Fibroblast of peridontal ligament (primary cell): ENCODE measurements at regions not wholly inside any gene's neighbourhood (a gene's known extent, or its start where the extent isn't known, plus 50 kb on each side); places are given as distances from the start of the nearest gene placed in this dataset.
A peak's percentile ranks its signal among the peaks of the same experiment; 100 is the strongest.

ENCODE experiments used
- DNase-seq: peaks from one replicate; pipeline ENCODE4 v3.0.0-alpha.2; 2010; ENCODE audit errors: extremely low read depth

GRCh38 chr6:126904176-126904575 lies 214.3 kb upstream of the RSPO3 start:
- peak; percentile 8 for DNase-seq

GRCh38 chr6:126905917-126906316 lies 212.6 kb upstream of the RSPO3 start:
- no peak for DNase-seq

GRCh38 chr6:126907312-126907711 lies 211.2 kb upstream of the RSPO3 start:
- DNase-seq, result no peak

GRCh38 chr6:126907996-126908395 lies 210.5 kb upstream of the RSPO3 start:
- no peak for DNase-seq

- DNase-seq, result no peak
These were observed 209.0 kb upstream of the RSPO3 start for GRCh38 chr6:126909493-126909892.

GRCh38 chr6:126913651-126914050 lies 204.8 kb upstream of the RSPO3 start:
- DNase-seq, result no peak

- DNase-seq, result peak; percentile 9
These were observed 204.3 kb upstream of the RSPO3 start for GRCh38 chr6:126914172-126914571.

GRCh38 chr6:126914801-126915200 lies 203.7 kb upstream of the RSPO3 start:
- peak; percentile 48 for DNase-seq

- peak; percentile 98 for DNase-seq
These were observed 198.5 kb upstream of the RSPO3 start for GRCh38 chr6:126919947-126920346.

GRCh38 chr6:126923807-126924206 lies 194.7 kb upstream of the RSPO3 start:
- DNase-seq, result peak; percentile 11

- no peak for DNase-seq
These were observed 191.5 kb upstream of the RSPO3 start for GRCh38 chr6:126926926-126927325.

GRCh38 chr6:126927841-126928240 lies 190.6 kb upstream of the RSPO3 start:
- no peak for DNase-seq

- peak; percentile 53 for DNase-seq
These were observed 181.0 kb upstream of the RSPO3 start for GRCh38 chr6:126937426-126937825.

GRCh38 chr6:126939784-126940183 lies 178.7 kb upstream of the RSPO3 start:
- no peak for DNase-seq

GRCh38 chr6:126941751-126942150 lies 176.7 kb upstream of the RSPO3 start:
- DNase-seq, result no peak

GRCh38 chr6:126944512-126944911 lies 174.0 kb upstream of the RSPO3 start:
- no peak for DNase-seq

GRCh38 chr6:126945150-126945685 lies 173.3 kb upstream of the RSPO3 start:
- DNase-seq, result no peak

- no peak for DNase-seq
These were observed 172.6 kb upstream of the RSPO3 start for GRCh38 chr6:126945812-126946360.

- DNase-seq, result peak; percentile 29
These were observed 171.4 kb upstream of the RSPO3 start for GRCh38 chr6:126947070-126947469.

GRCh38 chr6:126949786-126950185 lies 168.7 kb upstream of the RSPO3 start:
- DNase-seq, result no peak

GRCh38 chr6:126955621-126956020 lies 162.8 kb upstream of the RSPO3 start:
- no peak for DNase-seq

GRCh38 chr6:126957721-126958120 lies 160.8 kb upstream of the RSPO3 start:
- DNase-seq, result peak; percentile 80

GRCh38 chr6:126959765-126960164 lies 158.7 kb upstream of the RSPO3 start:
- DNase-seq, result no peak
